H1 (cell line): ENCODE measurements at regions not wholly inside any gene's neighbourhood (a gene's known extent, or its start where the extent isn't known, plus 50 kb on each side); places are given as distances from the start of the nearest gene placed in this dataset.
A peak's percentile ranks its signal among the peaks of the same experiment; 100 is the strongest.

Source experiments
- CTCF ChIA-PET: fragments of 300-600 bp; sonication (Branson Sonifier 250); formaldehyde crosslinking; loops from one replicate; lab custom pipeline; 2021; ENCODE audit not compliant: partially characterized antibody; lab: Charles Lee
- POLR2A ChIA-PET: fragments of 300-600 bp; sonication (Branson Sonifier 250); formaldehyde crosslinking; loops from one replicate; lab custom pipeline; 2021; ENCODE audit warnings: inconsistent platforms; ENCODE audit not compliant: partially characterized antibody; lab: Charles Lee
- DNase-seq, 2 experiments: peaks; one replicate each; pipeline versions ENCODE4 v3.0.0 to v3.0.0-alpha.2; 2010 to 2022; ENCODE audit warnings: low spot score in 2 of 2, low read depth in 1 of 2, mixed read lengths in 1 of 2
- FAIRE-seq: peaks from 2 replicates; lab custom pipeline; 2011; peaks lifted over from hg19 to GRCh38; lab: Jason Lieb, UNC
- H2AFZ ChIP-seq: 2 replicates; pipeline ENCODE4 v1.8.1; 2012; ENCODE audit warnings: low read length, inconsistent platforms
- H2AK5ac ChIP-seq: 2 replicates; pipeline ENCODE4 v1.6.1; 2013; ENCODE audit warnings: low read depth, low read length
- H2BK120ac ChIP-seq: replicated peaks from 2 replicates; pipeline ENCODE3; 2013; ENCODE audit warnings: low read depth, low read length, inconsistent platforms
- H2BK12ac ChIP-seq: 2 replicates; pipeline ENCODE4 v1.6.1; 2013; ENCODE audit warnings: low read depth, low read length
- H2BK15ac ChIP-seq: 2 replicates; pipeline ENCODE4 v1.6.1; 2013; ENCODE audit warnings: low read length
- H2BK20ac ChIP-seq: 2 replicates; pipeline ENCODE4 v1.6.1; 2013; ENCODE audit warnings: low read length
- H2BK5ac ChIP-seq: 2 replicates; pipeline ENCODE4 v1.6.1; 2013; ENCODE audit warnings: low read depth, low read length
- H3K14ac ChIP-seq: 2 replicates; pipeline ENCODE4 v1.6.1; 2013; ENCODE audit warnings: inconsistent platforms; ENCODE audit not compliant: insufficient read length
- H3K18ac ChIP-seq: 2 replicates; pipeline ENCODE4 v1.6.1; 2013; ENCODE audit warnings: low read length; ENCODE audit errors: extremely low read depth
- H3K23ac ChIP-seq: 2 replicates; pipeline ENCODE4 v1.6.1; 2013; ENCODE audit warnings: inconsistent platforms; ENCODE audit not compliant: insufficient read length
- H3K23me2 ChIP-seq: 2 replicates; pipeline ENCODE4 v1.6.1; 2013; ENCODE audit warnings: low read depth, low read length
- H3K27ac ChIP-seq: 2 replicates; pipeline ENCODE4 v1.6.1; 2011; ENCODE audit warnings: low read depth, low read length, inconsistent platforms
- H3K27me3 ChIP-seq, 4 experiments: replicated peaks in 1 of 4; 1 replicate in 1 of 4; 2 replicates in 3 of 4; pipeline versions ENCODE4 v1.6.1 to v1.8.1; 2011 to 2013; ENCODE audit warnings: low read length in 3 of 4, mild to moderate bottlenecking in 3 of 4, inconsistent platforms in 2 of 4, mixed read lengths in 2 of 4, moderate library complexity in 1 of 4; ENCODE audit not compliant: control insufficient read depth in 3 of 4, insufficient read depth in 3 of 4; ENCODE audit errors: extremely low read depth in 1 of 4
- H3K36me3 ChIP-seq, 4 experiments: 2 replicates each; pipeline versions ENCODE4 v1.6.1 to v1.8.1; 2011 to 2013; ENCODE audit warnings: mild to moderate bottlenecking in 4 of 4, low read length in 3 of 4, moderate library complexity in 2 of 4, control low read depth in 1 of 4, inconsistent platforms in 1 of 4; ENCODE audit not compliant: insufficient read depth in 4 of 4, control insufficient read depth in 2 of 4
- H3K4ac ChIP-seq: replicated peaks from 2 replicates; pipeline ENCODE3; 2013; ENCODE audit warnings: low read length, low read depth, mixed read lengths, inconsistent platforms; ENCODE audit not compliant: insufficient read length
- H3K4me1 ChIP-seq, 4 experiments: replicated peaks in 1 of 4; 1 replicate in 1 of 4; 2 replicates in 3 of 4; pipeline versions ENCODE4 v1.6.1 to v1.8.1; 2011 to 2013; ENCODE audit warnings: low read length in 3 of 4, inconsistent platforms in 2 of 4, mixed read lengths in 1 of 4; ENCODE audit not compliant: insufficient read depth in 4 of 4, control insufficient read depth in 3 of 4
- H3K4me2 ChIP-seq, 2 experiments: 2 replicates each; pipeline versions ENCODE4 v1.6.1 to v1.8.1; 2011 to 2013; ENCODE audit warnings: low read depth in 2 of 2, low read length in 2 of 2, control low read depth in 1 of 2, inconsistent platforms in 1 of 2, mild to moderate bottlenecking in 1 of 2; ENCODE audit not compliant: insufficient read depth in 1 of 2
- H3K4me3 ChIP-seq, 4 experiments: fragments of 200-600, 300-600 bp in 1 of 4; sonication (generic), shearing (Covaris generic), sonication (Bioruptor Twin) in 1 of 4; 2 replicates each; pipeline versions ENCODE4 v1.5.1 to v1.8.1; 2011 to 2016; ENCODE audit warnings: low read length in 4 of 4, low read depth in 3 of 4, control low read depth in 2 of 4, inconsistent platforms in 2 of 4, mild to moderate bottlenecking in 2 of 4, mixed read lengths in 1 of 4, moderate library complexity in 1 of 4; ENCODE audit not compliant: insufficient read depth in 2 of 4; ENCODE audit errors: extremely low read depth in 1 of 4
- H3K56ac ChIP-seq: replicated peaks from 2 replicates; pipeline ENCODE3; 2013; ENCODE audit warnings: low read depth, mild to moderate bottlenecking, mixed read lengths, low read length, inconsistent platforms; ENCODE audit not compliant: insufficient read length
- H3K79me1 ChIP-seq: 2 replicates; pipeline ENCODE4 v1.6.1; 2013; ENCODE audit warnings: low read depth, low read length, control low read depth
- H3K79me2 ChIP-seq, 2 experiments: 2 replicates each; pipeline versions ENCODE4 v1.6.1 to v1.8.1; 2012 to 2013; ENCODE audit warnings: low read length in 2 of 2, mild to moderate bottlenecking in 2 of 2, inconsistent platforms in 1 of 2; ENCODE audit not compliant: insufficient read depth in 2 of 2, control insufficient read depth in 1 of 2
- H3K9ac ChIP-seq, 4 experiments: replicated peaks in 1 of 4; 1 replicate in 1 of 4; 2 replicates in 3 of 4; pipeline versions ENCODE4 v1.6.1 to v1.8.1; 2011 to 2013; ENCODE audit warnings: low read depth in 3 of 4, low read length in 3 of 4, control low read depth in 2 of 4, mild to moderate bottlenecking in 2 of 4, moderate library complexity in 2 of 4, inconsistent platforms in 1 of 4; ENCODE audit errors: extremely low read depth in 1 of 4
- H3K9me3 ChIP-seq, 2 experiments: 2 replicates each; pipeline versions ENCODE4 v1.6.1 to v1.8.1; 2012 to 2013; ENCODE audit warnings: mild to moderate bottlenecking in 2 of 2, moderate library complexity in 2 of 2, control low read depth in 1 of 2, inconsistent platforms in 1 of 2, low read depth in 1 of 2, low read length in 1 of 2, mixed read lengths in 1 of 2; ENCODE audit not compliant: insufficient read depth in 2 of 2
- H4K20me1 ChIP-seq, 2 experiments: replicated peaks in 1 of 2; 2 replicates each; pipeline versions ENCODE3 to v1.8.1; 2011 to 2013; ENCODE audit warnings: inconsistent platforms in 2 of 2, low read length in 2 of 2, mild to moderate bottlenecking in 1 of 2; ENCODE audit not compliant: insufficient read depth in 2 of 2, control insufficient read depth in 1 of 2
- H4K5ac ChIP-seq: 2 replicates; pipeline ENCODE4 v1.6.1; 2013; ENCODE audit warnings: low read length, low read depth, mixed read lengths, inconsistent platforms; ENCODE audit not compliant: insufficient read length
- H4K8ac ChIP-seq: 2 replicates; pipeline ENCODE4 v1.8.0; 2013; ENCODE audit warnings: mild to moderate bottlenecking, moderate library complexity, low read length, inconsistent platforms; ENCODE audit not compliant: insufficient read depth; ENCODE audit errors: extremely low read depth
- H4K91ac ChIP-seq: replicated peaks from 2 replicates; pipeline ENCODE3; 2013; ENCODE audit warnings: low read length, mixed read lengths, inconsistent platforms; ENCODE audit not compliant: insufficient read length
- GTF2F1 ChIP-seq: IDR thresholded peaks from 2 replicates; pipeline ENCODE4 v1.6.1; 2012; ENCODE audit warnings: low read depth, low read length, improper control_type of control experiment, borderline replicate concordance
- KDM1A ChIP-seq: fragments of 200-600, 300-600 bp; sonication (generic); IDR thresholded peaks from 2 replicates; pipeline ENCODE4 v1.7.1; 2016; ENCODE audit warnings: mild to moderate bottlenecking, low read length, borderline replicate concordance
- TAF7 ChIP-seq: optimal IDR thresholded peaks from 2 replicates; pipeline ENCODE3; 2011; ENCODE audit warnings: low read depth, mild to moderate bottlenecking, inconsistent platforms, low read length, moderate library complexity, borderline replicate concordance
- WGBS, 2 experiments: shearing (Covaris generic) in 1 of 2; methylation state at CpG; one replicate each; pipeline versions ENCODE4 v1.1.6 to v1.1.7; 2013 to 2015; ENCODE audit warnings: low lambda C conversion rate in 2 of 2, mixed read lengths in 2 of 2, inconsistent platforms in 1 of 2, low coverage in 1 of 2, missing lambda C conversion rate in 1 of 2; ENCODE audit not compliant: insufficient replicate concordance in 2 of 2, insufficient coverage in 1 of 2, insufficient read length in 1 of 2; ENCODE audit errors: extremely low coverage in 1 of 2, missing lambda C conversion rate in 1 of 2; 5-methylcytosine and 5-hydroxymethylcytosine counted together

- H3K79me2 ChIP-seq, result no peaks in the 10 kb centered on the region
- DNase-seq (no peak), FAIRE-seq (no peak)
- no peak overlapping the region for H2BK12ac ChIP-seq
- H3K23ac ChIP-seq, result no peak overlapping the region
- 94% methylated on average over 5 of the region's 5 CpGs; no CpG with 5 or more reads in 1 of the 2 experiments for WGBS, 2 experiments
- H3K23me2 ChIP-seq, result no peaks in the 10 kb centered on the region
- H2BK5ac ChIP-seq, result no peak overlapping the region
- H3K4ac ChIP-seq, result no peak overlapping the region
- H3K14ac ChIP-seq, result no peak overlapping the region
- H3K9ac ChIP-seq, result no peak overlapping the region
- peaks cover 0 to 32% (median 3%) of the 10 kb centered on the region in 4 experiments; a peak in 4 of 7 replicates for H3K4me1 ChIP-seq
- H4K91ac ChIP-seq, result peak overlapping the region; percentile 56
- H2AFZ ChIP-seq, result no peak overlapping the region
- TF ChIP-seq KDM1A (no peak), TAF7 (peak; percentile 50), GTF2F1 (no peak)
- no peak overlapping the region for H2BK20ac ChIP-seq
- no peak overlapping the region for H4K8ac ChIP-seq
- H2BK120ac ChIP-seq, result no peak overlapping the region
- H3K27ac ChIP-seq, result no peak overlapping the region
- H4K5ac ChIP-seq, result peak overlapping the region; percentile 21
- CTCF ChIA-PET, result interaction anchor here (1.1 kb wide), 1 partner anchor 63 kb away, joined by 3 read pairs; no protein-coding TSS in a partner anchor
- H3K56ac ChIP-seq, result no peak overlapping the region
- H3K27me3 ChIP-seq, result no peaks in the 10 kb centered on the region
- POLR2A ChIA-PET, result no interaction called here
- no peak overlapping the region for H2BK15ac ChIP-seq
- no peak overlapping the region for H3K4me3 ChIP-seq
- no peaks in the 10 kb centered on the region for H3K79me1 ChIP-seq
- H3K4me2 ChIP-seq, result no peak overlapping the region
- H2AK5ac ChIP-seq, result no peak overlapping the region
- H3K36me3 ChIP-seq, result no peaks in the 10 kb centered on the region
- no peaks in the 10 kb centered on the region; a peak in 1 of 4 replicates for H3K9me3 ChIP-seq
- H3K18ac ChIP-seq, result no peak overlapping the region
- no peaks in the 10 kb centered on the region for H4K20me1 ChIP-seq
Measured at GRCh38 chr12:33672836-33673577, 233.4 kb upstream of the SYT10 start.
